HepG2 (cell line): ENCODE measurements at regions not wholly inside any gene's neighbourhood (a gene's known extent, or its start where the extent isn't known, plus 50 kb on each side); places are given as distances from the start of the nearest gene placed in this dataset.

Experiments
- ATAC-seq: fragments of 200-7000 bp; cut with Tn5 transposase; 3 replicates; pipeline ENCODE4 v1.9.1; 2020; ENCODE audit warnings: mild to moderate bottlenecking, moderate library complexity
- BruUV-seq: library from RNA; stranded (reverse); fragments of 400-500 nt; replicated peaks from 2 replicates; lab custom pipeline; 2021; lab: Mats Ljungman, UMichigan
- CTCF ChIA-PET: fragments of 300-600 bp; formaldehyde crosslinking; extraction: SDS; loops from one replicate; lab custom pipeline; 2021; ENCODE audit warnings: low total read pairs, inconsistent platforms, low intra/inter-chr PET ratio; lab: Yijun Ruan, JAX
- POLR2A ChIA-PET: fragments of 350-600 bp; sonication (Branson Sonifier 250); formaldehyde crosslinking; loops from one replicate; lab custom pipeline; 2020; ENCODE audit warnings: antibody characterized with exemption, inconsistent platforms; lab: Yijun Ruan, JAX
- DNase-seq: peaks from one replicate; pipeline ENCODE4 v3.0.0-alpha.2; 2015; ENCODE audit warnings: low spot score
- FAIRE-seq: peaks from 3 replicates; lab custom pipeline; 2011; peaks lifted over from hg19 to GRCh38; lab: Jason Lieb, UNC
- H2AFZ ChIP-seq: one replicate; pipeline ENCODE4 v1.6.1; 2011; ENCODE audit warnings: low read length, inconsistent platforms
- H3K27ac ChIP-seq: fragments of 300-600 bp; 3 replicates; pipeline ENCODE4 v1.8.0; 2011; ENCODE audit warnings: mixed run types, mild to moderate bottlenecking, mixed read lengths, low read length, inconsistent platforms; ENCODE audit not compliant: insufficient read depth; ENCODE audit errors: extremely low read length
- H3K27me3 ChIP-seq, 2 experiments: fragments of 200-600 bp in 1 of 2; 2 replicates in 1 of 2; 3 replicates in 1 of 2; pipeline versions ENCODE4 v1.6.0 to v1.8.0; 2011; ENCODE audit warnings: low read length in 2 of 2, mild to moderate bottlenecking in 2 of 2, moderate library complexity in 2 of 2, inconsistent platforms in 1 of 2; ENCODE audit not compliant: insufficient read depth in 2 of 2, control insufficient read depth in 1 of 2
- H3K36me3 ChIP-seq, 2 experiments: fragments of 200-600 bp in 1 of 2; replicated peaks in 1 of 2; 2 replicates in 1 of 2; 3 replicates in 1 of 2; pipeline versions ENCODE4 v1.5.1 to v1.8.0; 2011; ENCODE audit warnings: low read length in 2 of 2, inconsistent platforms in 1 of 2; ENCODE audit not compliant: insufficient read depth in 2 of 2, control insufficient read depth in 1 of 2
- H3K4me1 ChIP-seq: 2 replicates; pipeline ENCODE4 v1.5.1; 2012; ENCODE audit warnings: low read length, inconsistent platforms; ENCODE audit not compliant: insufficient read depth
- H3K4me2 ChIP-seq: 2 replicates; pipeline ENCODE4 v1.6.0; 2011; ENCODE audit warnings: low read depth, low read length, inconsistent platforms
- H3K4me3 ChIP-seq, 3 experiments: fragments of 200-600 bp in 1 of 3; sonication (generic), shearing (Covaris generic) in 1 of 3; replicated peaks in 1 of 3; 2 replicates each; pipeline ENCODE4 v1.5.1; 2011 to 2016; ENCODE audit warnings: low read length in 3 of 3, inconsistent platforms in 2 of 3, low read depth in 2 of 3, mild to moderate bottlenecking in 2 of 3, control low read depth in 1 of 3, mixed read lengths in 1 of 3; ENCODE audit not compliant: insufficient read depth in 1 of 3
- H3K79me2 ChIP-seq: one replicate; pipeline ENCODE4 v1.6.1; 2011; ENCODE audit warnings: low read length, inconsistent platforms; ENCODE audit not compliant: insufficient read depth
- H3K9ac ChIP-seq: 2 replicates; pipeline ENCODE4 v1.6.0; 2011; ENCODE audit warnings: mild to moderate bottlenecking, low read depth, low read length, inconsistent platforms; ENCODE audit not compliant: insufficient read depth
- H3K9me3 ChIP-seq: 2 replicates; pipeline ENCODE4 v1.5.1; 2012; ENCODE audit warnings: mild to moderate bottlenecking, low read length
- H4K20me1 ChIP-seq: 2 replicates; pipeline ENCODE4 v1.6.0; 2011; ENCODE audit warnings: inconsistent platforms, mild to moderate bottlenecking, low read length, moderate library complexity; ENCODE audit not compliant: insufficient read depth
- ATF7 ChIP-seq, 2 experiments: fragments of 450-650 bp in 1 of 2; sonication (generic) in 1 of 2; formaldehyde crosslinking in 1 of 2; IDR thresholded peaks; 2 replicates each; pipeline versions ENCODE4 v1.4.0 to v1.6.1; 2016 to 2020; ENCODE audit warnings: antibody characterized with exemption in 1 of 2, mild to moderate bottlenecking in 1 of 2, missing genetic modification reagents in 1 of 2
- CREB1 ChIP-seq, 2 experiments: fragments of 450-650 bp in 1 of 2; IDR thresholded peaks; 2 replicates each; pipeline ENCODE4 v1.6.1; 2016 to 2017; ENCODE audit warnings: control low read depth in 1 of 2, mild to moderate bottlenecking in 1 of 2, missing compliant biosample characterization in 1 of 2, missing genetic modification characterization in 1 of 2
- FOSL2 ChIP-seq: sonication (generic); formaldehyde crosslinking; IDR thresholded peaks from 2 replicates; pipeline ENCODE4 v1.4.0; 2020; ENCODE audit warnings: missing genetic modification reagents
- FOXO1 ChIP-seq: sonication (generic); formaldehyde crosslinking; IDR thresholded peaks from 2 replicates; pipeline ENCODE4 v1.4.0; 2020; ENCODE audit warnings: missing genetic modification reagents
- LCORL ChIP-seq, 2 experiments: fragments of 450-650 bp in 1 of 2; sonication (generic) in 1 of 2; formaldehyde crosslinking in 1 of 2; IDR thresholded peaks; 2 replicates each; pipeline versions ENCODE4 v1.5.0 to v1.6.1; 2017 to 2020; ENCODE audit warnings: antibody characterized with exemption in 1 of 2, missing genetic modification reagents in 1 of 2
- MAFK ChIP-seq, 2 experiments: IDR thresholded peaks in 1 of 2; conservative IDR thresholded peaks in 1 of 2; 2 replicates each; pipeline ENCODE4 v1.6.1; 2011; ENCODE audit warnings: improper control_type of control experiment in 2 of 2, low read length in 2 of 2
- NCOA2 ChIP-seq: sonication (generic); formaldehyde crosslinking; IDR thresholded peaks from 2 replicates; pipeline ENCODE4 v1.8.0; 2022; ENCODE audit warnings: inconsistent platforms
- NCOA5 ChIP-seq: sonication (generic); formaldehyde crosslinking; IDR thresholded peaks from 2 replicates; pipeline ENCODE4 v1.4.0; 2020; ENCODE audit warnings: missing genetic modification reagents
- NCOR1 ChIP-seq: fragments of 200-600 bp; sonication (generic); IDR thresholded peaks from 2 replicates; pipeline ENCODE4 v1.7.0; 2017; ENCODE audit warnings: antibody characterized with exemption, low read length, borderline replicate concordance
- NFRKB ChIP-seq: fragments of 450-650 bp; IDR thresholded peaks from 2 replicates; pipeline ENCODE4 v1.6.1; 2017
- PCBP1 ChIP-seq: fragments of 200-400 bp; formaldehyde crosslinking; IDR thresholded peaks from 2 replicates; pipeline ENCODE4 v1.6.1; 2017; ENCODE audit warnings: mild to moderate bottlenecking, low read depth, low read length, borderline replicate concordance
- SMAD9 ChIP-seq: sonication (generic); formaldehyde crosslinking; IDR thresholded peaks from 2 replicates; pipeline ENCODE4 v1.5.1; 2020; ENCODE audit warnings: mild to moderate bottlenecking, missing genetic modification reagents
- YY1 ChIP-seq: IDR thresholded peaks from 2 replicates; pipeline ENCODE4 v1.6.1; 2011; ENCODE audit warnings: low read length, low read depth, moderate library complexity, mild to moderate bottlenecking; ENCODE audit not compliant: insufficient read depth, insufficient replicate concordance
- ZKSCAN8 ChIP-seq: IDR thresholded peaks from 2 replicates; pipeline ENCODE4 v1.6.1; 2016; ENCODE audit warnings: borderline replicate concordance, missing genetic modification reagents, missing compliant biosample characterization
- ZNF101 ChIP-seq: sonication (generic); formaldehyde crosslinking; IDR thresholded peaks from 2 replicates; pipeline ENCODE4 v1.4.0; 2020; ENCODE audit warnings: mild to moderate bottlenecking, low read depth, missing genetic modification reagents, borderline replicate concordance
- WGBS: methylation state at CpG from one replicate; pipeline ENCODE4 v1.1.6; 2017; ENCODE audit warnings: low lambda C conversion rate; 5-methylcytosine and 5-hydroxymethylcytosine counted together
- in situ Hi-C: cut with HindIII; loops from 2 replicates; pipeline ENCODE4 v1.10.0; 2017; ENCODE audit warnings: low pct_unique_long_range_greater_than_20kb; ENCODE audit not compliant: extremely low pct_ligation_motif_present
- intact Hi-C: fragments of 100-400 bp; cut with micrococcal nuclease; formaldehyde crosslinking; loops from one replicate; pipeline ENCODE4 v1.10.0; 2022; ENCODE audit not compliant: unreplicated experiment
- TF ChIP-seq, protein P1 (sequence below): sonication (generic); formaldehyde crosslinking; IDR thresholded peaks from 2 replicates; pipeline ENCODE4 v1.8.0; 2022; ENCODE audit warnings: mild to moderate bottlenecking, missing genetic modification reagents, moderate library complexity
- TF ChIP-seq, protein P2 (sequence below): sonication (generic); formaldehyde crosslinking; IDR thresholded peaks from 2 replicates; pipeline ENCODE4 v1.4.0; 2020; ENCODE audit warnings: missing genetic modification reagents
- TF ChIP-seq, protein P3 (sequence below): IDR thresholded peaks from 2 replicates; pipeline ENCODE4 v1.6.1; 2016; ENCODE audit warnings: mild to moderate bottlenecking
- TF ChIP-seq, protein P4 (sequence below): sonication (generic); formaldehyde crosslinking; IDR thresholded peaks from 2 replicates; pipeline ENCODE4 v1.4.0; 2020; ENCODE audit warnings: mild to moderate bottlenecking, missing genetic modification reagents
- TF ChIP-seq, protein P5 (sequence below), 2 experiments: fragments of 450-650 bp in 1 of 2; sonication (generic) in 1 of 2; formaldehyde crosslinking; IDR thresholded peaks; 2 replicates each; pipeline versions ENCODE4 v1.5.0 to v1.8.0; 2020 to 2022; ENCODE audit warnings: mild to moderate bottlenecking in 1 of 2, missing genetic modification reagents in 1 of 2

DNA sequence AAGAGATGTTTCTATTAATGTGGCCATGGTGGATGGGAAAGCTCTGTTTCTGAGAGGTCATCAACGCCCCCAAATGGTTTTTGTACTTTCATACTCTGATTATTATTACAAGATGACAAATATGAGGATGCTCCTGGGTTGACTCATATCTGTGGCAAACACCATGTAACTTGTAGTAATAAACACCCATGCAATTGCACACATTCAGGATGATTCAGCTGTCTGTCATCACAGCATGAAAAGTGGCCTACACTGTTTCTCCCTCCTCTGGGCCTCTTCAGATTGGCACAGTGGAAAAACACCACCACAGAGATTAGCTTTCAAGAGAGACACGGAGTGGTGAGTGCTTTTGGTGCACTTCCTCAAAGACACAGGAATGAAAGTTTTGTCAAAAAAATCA is 85.4 kb downstream of the MTNR1B start:
- no peaks in the 10 kb centered on the region for H3K36me3 ChIP-seq
- POLR2A ChIA-PET: no interaction called here
- H3K9ac ChIP-seq: no peak overlapping the region
- DNase-seq (peak; percentile 18), FAIRE-seq (no peak), ATAC-seq (no peak; the same call in 2 of the 3 replicates)
- H3K9me3 ChIP-seq: no peaks in the 10 kb centered on the region
- H3K79me2 ChIP-seq: no peaks in the 10 kb centered on the region
- H3K27me3 ChIP-seq: no peaks in the 10 kb centered on the region
- H3K4me2 ChIP-seq: no peak overlapping the region
- intact Hi-C loops: no loop called here
- no peaks in the 10 kb centered on the region for H3K4me1 ChIP-seq
- no peak overlapping the region for H3K4me3 ChIP-seq
- CTCF ChIA-PET: no interaction called here
- BruUV-seq: no TSS peak
- 7% methylated on average over 2 of the region's 2 CpGs for WGBS
- H2AFZ ChIP-seq: no peak overlapping the region
- in situ Hi-C loops: no loop called here
- no peak overlapping the region for H3K27ac ChIP-seq
- no peaks in the 10 kb centered on the region for H4K20me1 ChIP-seq
- TF ChIP-seq NCOR1 (no peak), FOSL2 (CRISPR knock-in tag) (peak; percentile 87), NCOA5 (CRISPR knock-in tag) (no peak), NFRKB (no peak), ZNF101 (CRISPR knock-in tag) (no peak), ATF7 (IDR thresholded peaks at IDR 0.05) (no peak), ATF7 (CRISPR knock-in tag; IDR thresholded peaks at IDR 0.05) (no peak), FOXO1 (CRISPR knock-in tag) (no peak), PCBP1 (no peak), SMAD9 (CRISPR knock-in tag) (no peak), LCORL (IDR thresholded peaks at IDR 0.05) (no peak), LCORL (CRISPR knock-in tag; IDR thresholded peaks at IDR 0.05) (no peak), NCOA2 (CRISPR knock-in tag) (no peak), ZKSCAN8 (CRISPR knock-in tag) (no peak), CREB1 (IDR thresholded peaks at IDR 0.05) (no peak), CREB1 (CRISPR knock-in tag; IDR thresholded peaks at IDR 0.05) (no peak), YY1 (no peak), MAFK (conservative IDR thresholded peaks at IDR 0.05 in 1 of 2, IDR thresholded peaks at IDR 0.05 in 1 of 2; ENCODE audit: low read length in 2 of 2) (no peak)
- TF ChIP-seq, protein P1, sequence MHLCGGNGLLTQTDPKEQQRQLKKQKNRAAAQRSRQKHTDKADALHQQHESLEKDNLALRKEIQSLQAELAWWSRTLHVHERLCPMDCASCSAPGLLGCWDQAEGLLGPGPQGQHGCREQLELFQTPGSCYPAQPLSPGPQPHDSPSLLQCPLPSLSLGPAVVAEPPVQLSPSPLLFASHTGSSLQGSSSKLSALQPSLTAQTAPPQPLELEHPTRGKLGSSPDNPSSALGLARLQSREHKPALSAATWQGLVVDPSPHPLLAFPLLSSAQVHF (CRISPR knock-in tag): no peak
- TF ChIP-seq, protein P2, sequence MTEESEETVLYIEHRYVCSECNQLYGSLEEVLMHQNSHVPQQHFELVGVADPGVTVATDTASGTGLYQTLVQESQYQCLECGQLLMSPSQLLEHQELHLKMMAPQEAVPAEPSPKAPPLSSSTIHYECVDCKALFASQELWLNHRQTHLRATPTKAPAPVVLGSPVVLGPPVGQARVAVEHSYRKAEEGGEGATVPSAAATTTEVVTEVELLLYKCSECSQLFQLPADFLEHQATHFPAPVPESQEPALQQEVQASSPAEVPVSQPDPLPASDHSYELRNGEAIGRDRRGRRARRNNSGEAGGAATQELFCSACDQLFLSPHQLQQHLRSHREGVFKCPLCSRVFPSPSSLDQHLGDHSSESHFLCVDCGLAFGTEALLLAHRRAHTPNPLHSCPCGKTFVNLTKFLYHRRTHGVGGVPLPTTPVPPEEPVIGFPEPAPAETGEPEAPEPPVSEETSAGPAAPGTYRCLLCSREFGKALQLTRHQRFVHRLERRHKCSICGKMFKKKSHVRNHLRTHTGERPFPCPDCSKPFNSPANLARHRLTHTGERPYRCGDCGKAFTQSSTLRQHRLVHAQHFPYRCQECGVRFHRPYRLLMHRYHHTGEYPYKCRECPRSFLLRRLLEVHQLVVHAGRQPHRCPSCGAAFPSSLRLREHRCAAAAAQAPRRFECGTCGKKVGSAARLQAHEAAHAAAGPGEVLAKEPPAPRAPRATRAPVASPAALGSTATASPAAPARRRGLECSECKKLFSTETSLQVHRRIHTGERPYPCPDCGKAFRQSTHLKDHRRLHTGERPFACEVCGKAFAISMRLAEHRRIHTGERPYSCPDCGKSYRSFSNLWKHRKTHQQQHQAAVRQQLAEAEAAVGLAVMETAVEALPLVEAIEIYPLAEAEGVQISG (CRISPR knock-in tag): no peak
- TF ChIP-seq, protein P3, sequence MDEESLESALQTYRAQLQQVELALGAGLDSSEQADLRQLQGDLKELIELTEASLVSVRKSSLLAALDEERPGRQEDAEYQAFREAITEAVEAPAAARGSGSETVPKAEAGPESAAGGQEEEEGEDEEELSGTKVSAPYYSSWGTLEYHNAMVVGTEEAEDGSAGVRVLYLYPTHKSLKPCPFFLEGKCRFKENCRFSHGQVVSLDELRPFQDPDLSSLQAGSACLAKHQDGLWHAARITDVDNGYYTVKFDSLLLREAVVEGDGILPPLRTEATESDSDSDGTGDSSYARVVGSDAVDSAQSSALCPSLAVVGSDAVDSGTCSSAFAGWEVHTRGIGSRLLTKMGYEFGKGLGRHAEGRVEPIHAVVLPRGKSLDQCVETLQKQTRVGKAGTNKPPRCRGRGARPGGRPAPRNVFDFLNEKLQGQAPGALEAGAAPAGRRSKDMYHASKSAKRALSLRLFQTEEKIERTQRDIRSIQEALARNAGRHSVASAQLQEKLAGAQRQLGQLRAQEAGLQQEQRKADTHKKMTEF (CRISPR knock-in tag): no peak
- TF ChIP-seq, protein P4, sequence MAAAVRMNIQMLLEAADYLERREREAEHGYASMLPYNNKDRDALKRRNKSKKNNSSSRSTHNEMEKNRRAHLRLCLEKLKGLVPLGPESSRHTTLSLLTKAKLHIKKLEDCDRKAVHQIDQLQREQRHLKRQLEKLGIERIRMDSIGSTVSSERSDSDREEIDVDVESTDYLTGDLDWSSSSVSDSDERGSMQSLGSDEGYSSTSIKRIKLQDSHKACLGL (CRISPR knock-in tag): no peak
- TF ChIP-seq, protein P5, sequence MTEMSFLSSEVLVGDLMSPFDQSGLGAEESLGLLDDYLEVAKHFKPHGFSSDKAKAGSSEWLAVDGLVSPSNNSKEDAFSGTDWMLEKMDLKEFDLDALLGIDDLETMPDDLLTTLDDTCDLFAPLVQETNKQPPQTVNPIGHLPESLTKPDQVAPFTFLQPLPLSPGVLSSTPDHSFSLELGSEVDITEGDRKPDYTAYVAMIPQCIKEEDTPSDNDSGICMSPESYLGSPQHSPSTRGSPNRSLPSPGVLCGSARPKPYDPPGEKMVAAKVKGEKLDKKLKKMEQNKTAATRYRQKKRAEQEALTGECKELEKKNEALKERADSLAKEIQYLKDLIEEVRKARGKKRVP (CRISPR knock-in tag; IDR thresholded peaks at IDR 0.05): peak in 1 of 2 experiments; percentile 53; a peak in 1 of 4 replicates
